ENCODE measurements at regions not wholly inside any gene's neighbourhood (a gene's known extent, or its start where the extent isn't known, plus 50 kb on each side); places are given as distances from the start of the nearest gene placed in this dataset.

GRCh38 chr7:21063106-21063505, 276.4 kb upstream of the SP8 start:
- intact Hi-C loops (cut with micrococcal nuclease), result no loop called here
- no peak overlapping the region for H3K27ac Mint-ChIP-seq
- H3K4me2 ChIP-seq (replicated peaks; ENCODE audit: extremely low read depth, low read length, poor library complexity, severe bottlenecking), result no peak overlapping the region
- no peaks in the 10 kb centered on the region for H3K79me2 ChIP-seq (ENCODE audit: insufficient read depth, low read length)
- no peaks in the 10 kb centered on the region for H3K27me3 ChIP-seq (ENCODE audit: control insufficient read depth in 2 of 2, insufficient read depth in 2 of 2, low read length in 2 of 2)
- WGBS (ENCODE audit: insufficient coverage), result no CpG with 5 or more reads among the region's 2 CpGs
- no peaks in the 10 kb centered on the region for H3K36me3 Mint-ChIP-seq
- no peak overlapping the region for H3K27ac ChIP-seq (ENCODE audit: low read depth in 1 of 2, low read length in 2 of 2)
- H3K4me3 Mint-ChIP-seq, result no peak overlapping the region
- no peak overlapping the region for H3K4me3 ChIP-seq (replicated peaks in 1 of 3; ENCODE audit: low read depth in 2 of 3, low read length in 3 of 3)
- peaks cover 0 to 7% of the 10 kb centered on the region in 2 donors for H3K9me3 ChIP-seq (replicated peaks in 1 of 2; ENCODE audit: control insufficient read depth in 1 of 2, insufficient read depth in 1 of 2, low read length in 2 of 2)
- no peaks in the 10 kb centered on the region for H3K36me3 ChIP-seq (replicated peaks in 1 of 2; ENCODE audit: control insufficient read depth in 1 of 2, insufficient read depth in 2 of 2, low read length in 2 of 2)
- H3K4me1 ChIP-seq (ENCODE audit: control insufficient read depth in 1 of 2, insufficient read depth in 2 of 2, low read length in 2 of 2), result no peaks in the 10 kb centered on the region
- no peaks in the 10 kb centered on the region for H3K4me1 Mint-ChIP-seq
- H4K20me1 ChIP-seq (ENCODE audit: insufficient read depth, low read length), result no peaks in the 10 kb centered on the region
- peaks cover 0 to 12% (median 3%) of the 10 kb centered on the region in 7 donors for H3K9me3 Mint-ChIP-seq
- no peak for DNase-seq
- no peak for TF ChIP-seq CTCF (IDR thresholded peaks at IDR 0.05)
- no peak overlapping the region for H3K9ac ChIP-seq (ENCODE audit: insufficient read depth, low read length, poor library complexity, severe bottlenecking)
- no peaks in the 10 kb centered on the region for H3K27me3 Mint-ChIP-seq (ENCODE audit: low read depth in 3 of 3)
- H2AFZ ChIP-seq (ENCODE audit: insufficient read depth, low read depth, low read length, poor library complexity, severe bottlenecking), result no peak overlapping the region

- 93% methylated on average over 2 of the region's 6 CpGs for whole genome bisulfite sequencing (ENCODE audit: insufficient coverage)
- intact Hi-C loops (cut with micrococcal nuclease), result no loop called here
- H3K4me2 ChIP-seq (replicated peaks; ENCODE audit: extremely low read depth, low read length, poor library complexity, severe bottlenecking), result no peak overlapping the region
Observed at GRCh38 chr7:21064698-21065648, 278.3 kb upstream of the SP8 start.

More at GRCh38 chr7:21064698-21065648, 278.3 kb upstream of the SP8 start:
- no peaks in the 10 kb centered on the region for H3K36me3 Mint-ChIP-seq
- Histone ChIP-seq H3K79me2 (ENCODE audit: insufficient read depth, low read length) (no peaks in the 10 kb centered on the region), H3K36me3 (replicated peaks in 1 of 2; ENCODE audit: control insufficient read depth in 1 of 2, insufficient read depth in 2 of 2, low read length in 2 of 2) (no peaks in the 10 kb centered on the region), H2AFZ (ENCODE audit: insufficient read depth, low read depth, low read length, poor library complexity, severe bottlenecking) (no peak overlapping the region), H3K27me3 (ENCODE audit: control insufficient read depth in 2 of 2, insufficient read depth in 2 of 2, low read length in 2 of 2) (no peaks in the 10 kb centered on the region), H3K9me3 (replicated peaks in 1 of 2; ENCODE audit: control insufficient read depth in 1 of 2, insufficient read depth in 1 of 2, low read length in 2 of 2) (peaks cover 0 to 4% of the 10 kb centered on the region in 2 donors), H3K4me1 (ENCODE audit: control insufficient read depth in 1 of 2, insufficient read depth in 2 of 2, low read length in 2 of 2) (no peaks in the 10 kb centered on the region), H3K27ac (ENCODE audit: low read depth in 1 of 2, low read length in 2 of 2) (no peak overlapping the region), H3K4me3 (replicated peaks in 1 of 3; ENCODE audit: low read depth in 2 of 3, low read length in 3 of 3) (no peak overlapping the region), H4K20me1 (ENCODE audit: insufficient read depth, low read length) (no peaks in the 10 kb centered on the region), H3K9ac (ENCODE audit: insufficient read depth, low read length, poor library complexity, severe bottlenecking) (no peak overlapping the region)
- H3K4me3 Mint-ChIP-seq, result no peak overlapping the region
- H3K27me3 Mint-ChIP-seq (ENCODE audit: low read depth in 3 of 3), result no peaks in the 10 kb centered on the region
- no peak for TF ChIP-seq CTCF (IDR thresholded peaks at IDR 0.05)
- H3K27ac Mint-ChIP-seq, result no peak overlapping the region
- H3K9me3 Mint-ChIP-seq, result peaks cover 0 to 14% (median 1%) of the 10 kb centered on the region in 7 donors
- no peaks in the 10 kb centered on the region for H3K4me1 Mint-ChIP-seq
- DNase-seq, result no peak

Data from CD14-positive monocyte (primary cell).